GM12875 (cell line): ENCODE measurements at regions not wholly inside any gene's neighbourhood (a gene's known extent, or its start where the extent isn't known, plus 50 kb on each side); places are given as distances from the start of the nearest gene placed in this dataset.

Experiments
- H3K4me3 ChIP-seq: one replicate; pipeline ENCODE4 v1.5.1; 2011; ENCODE audit warnings: low read depth, low read length, control low read depth
- CTCF ChIP-seq: IDR thresholded peaks from 2 replicates; pipeline ENCODE4 v1.5.1; 2011; ENCODE audit warnings: low read depth, mild to moderate bottlenecking, control low read depth, inconsistent platforms, low read length, moderate library complexity, borderline replicate concordance; ENCODE audit not compliant: insufficient read depth

GRCh38 chr12:107442326-107442987, 243.1 kb upstream of the PWP1 start:
- no peak for TF ChIP-seq CTCF
- no peak overlapping the region for H3K4me3 ChIP-seq

GRCh38 chr12:107443320-107444090, 242.1 kb upstream of the PWP1 start:
- TF ChIP-seq CTCF: no peak
- H3K4me3 ChIP-seq: no peak overlapping the region

- TF ChIP-seq CTCF: no peak
- H3K4me3 ChIP-seq: no peak overlapping the region
Measured at GRCh38 chr12:107444771-107445170, 240.8 kb upstream of the PWP1 start.

- TF ChIP-seq CTCF: no peak
Measured at GRCh38 chr12:107446476-107446875, 239.1 kb upstream of the PWP1 start.

GRCh38 chr12:107447336-107447735, 238.3 kb upstream of the PWP1 start:
- no peak overlapping the region for H3K4me3 ChIP-seq
- TF ChIP-seq CTCF: no peak

More at GRCh38 chr12:107446476-107446875, 239.1 kb upstream of the PWP1 start:
- no peak overlapping the region for H3K4me3 ChIP-seq

- no peak overlapping the region for H3K4me3 ChIP-seq
- TF ChIP-seq CTCF: peak; percentile 48; the same call in 1 of the 2 replicates
Measured at GRCh38 chr12:107448198-107448597, 237.4 kb upstream of the PWP1 start.

GRCh38 chr12:107449891-107450290, 235.7 kb upstream of the PWP1 start:
- no peak overlapping the region for H3K4me3 ChIP-seq
- TF ChIP-seq CTCF: no peak
